H1 (cell line): ENCODE measurements at regions not wholly inside any gene's neighbourhood (a gene's known extent, or its start where the extent isn't known, plus 50 kb on each side); places are given as distances from the start of the nearest gene placed in this dataset.

Experiments used
- CTCF ChIA-PET: fragments of 300-600 bp; sonication (Branson Sonifier 250); formaldehyde crosslinking; loops from one replicate; lab custom pipeline; 2021; ENCODE audit not compliant: partially characterized antibody; lab: Charles Lee
- POLR2A ChIA-PET: fragments of 300-600 bp; sonication (Branson Sonifier 250); formaldehyde crosslinking; loops from one replicate; lab custom pipeline; 2021; ENCODE audit warnings: inconsistent platforms; ENCODE audit not compliant: partially characterized antibody; lab: Charles Lee
- DNase-seq, 2 experiments: peaks; one replicate each; pipeline versions ENCODE4 v3.0.0 to v3.0.0-alpha.2; 2010 to 2022; ENCODE audit warnings: low spot score in 2 of 2, low read depth in 1 of 2, mixed read lengths in 1 of 2
- FAIRE-seq: peaks from 2 replicates; lab custom pipeline; 2011; peaks lifted over from hg19 to GRCh38; lab: Jason Lieb, UNC
- H2AFZ ChIP-seq: 2 replicates; pipeline ENCODE4 v1.8.1; 2012; ENCODE audit warnings: low read length, inconsistent platforms
- H2AK5ac ChIP-seq: 2 replicates; pipeline ENCODE4 v1.6.1; 2013; ENCODE audit warnings: low read depth, low read length
- H2BK120ac ChIP-seq: replicated peaks from 2 replicates; pipeline ENCODE3; 2013; ENCODE audit warnings: low read depth, low read length, inconsistent platforms
- H2BK12ac ChIP-seq: 2 replicates; pipeline ENCODE4 v1.6.1; 2013; ENCODE audit warnings: low read depth, low read length
- H2BK15ac ChIP-seq: 2 replicates; pipeline ENCODE4 v1.6.1; 2013; ENCODE audit warnings: low read length
- H2BK20ac ChIP-seq: 2 replicates; pipeline ENCODE4 v1.6.1; 2013; ENCODE audit warnings: low read length
- H2BK5ac ChIP-seq: 2 replicates; pipeline ENCODE4 v1.6.1; 2013; ENCODE audit warnings: low read depth, low read length
- H3K14ac ChIP-seq: 2 replicates; pipeline ENCODE4 v1.6.1; 2013; ENCODE audit warnings: inconsistent platforms; ENCODE audit not compliant: insufficient read length
- H3K18ac ChIP-seq: 2 replicates; pipeline ENCODE4 v1.6.1; 2013; ENCODE audit warnings: low read length; ENCODE audit errors: extremely low read depth
- H3K23ac ChIP-seq: 2 replicates; pipeline ENCODE4 v1.6.1; 2013; ENCODE audit warnings: inconsistent platforms; ENCODE audit not compliant: insufficient read length
- H3K23me2 ChIP-seq: 2 replicates; pipeline ENCODE4 v1.6.1; 2013; ENCODE audit warnings: low read depth, low read length
- H3K27ac ChIP-seq: 2 replicates; pipeline ENCODE4 v1.6.1; 2011; ENCODE audit warnings: low read depth, low read length, inconsistent platforms
- H3K27me3 ChIP-seq, 4 experiments: replicated peaks in 1 of 4; 1 replicate in 1 of 4; 2 replicates in 3 of 4; pipeline versions ENCODE4 v1.6.1 to v1.8.1; 2011 to 2013; ENCODE audit warnings: low read length in 3 of 4, mild to moderate bottlenecking in 3 of 4, inconsistent platforms in 2 of 4, mixed read lengths in 2 of 4, moderate library complexity in 1 of 4; ENCODE audit not compliant: control insufficient read depth in 3 of 4, insufficient read depth in 3 of 4; ENCODE audit errors: extremely low read depth in 1 of 4
- H3K36me3 ChIP-seq, 4 experiments: 2 replicates each; pipeline versions ENCODE4 v1.6.1 to v1.8.1; 2011 to 2013; ENCODE audit warnings: mild to moderate bottlenecking in 4 of 4, low read length in 3 of 4, moderate library complexity in 2 of 4, control low read depth in 1 of 4, inconsistent platforms in 1 of 4; ENCODE audit not compliant: insufficient read depth in 4 of 4, control insufficient read depth in 2 of 4
- H3K4ac ChIP-seq: replicated peaks from 2 replicates; pipeline ENCODE3; 2013; ENCODE audit warnings: low read length, low read depth, mixed read lengths, inconsistent platforms; ENCODE audit not compliant: insufficient read length
- H3K4me1 ChIP-seq, 4 experiments: replicated peaks in 1 of 4; 1 replicate in 1 of 4; 2 replicates in 3 of 4; pipeline versions ENCODE4 v1.6.1 to v1.8.1; 2011 to 2013; ENCODE audit warnings: low read length in 3 of 4, inconsistent platforms in 2 of 4, mixed read lengths in 1 of 4; ENCODE audit not compliant: insufficient read depth in 4 of 4, control insufficient read depth in 3 of 4
- H3K4me2 ChIP-seq, 2 experiments: 2 replicates each; pipeline versions ENCODE4 v1.6.1 to v1.8.1; 2011 to 2013; ENCODE audit warnings: low read depth in 2 of 2, low read length in 2 of 2, control low read depth in 1 of 2, inconsistent platforms in 1 of 2, mild to moderate bottlenecking in 1 of 2; ENCODE audit not compliant: insufficient read depth in 1 of 2
- H3K4me3 ChIP-seq, 4 experiments: fragments of 200-600, 300-600 bp in 1 of 4; sonication (generic), shearing (Covaris generic), sonication (Bioruptor Twin) in 1 of 4; 2 replicates each; pipeline versions ENCODE4 v1.5.1 to v1.8.1; 2011 to 2016; ENCODE audit warnings: low read length in 4 of 4, low read depth in 3 of 4, control low read depth in 2 of 4, inconsistent platforms in 2 of 4, mild to moderate bottlenecking in 2 of 4, mixed read lengths in 1 of 4, moderate library complexity in 1 of 4; ENCODE audit not compliant: insufficient read depth in 2 of 4; ENCODE audit errors: extremely low read depth in 1 of 4
- H3K56ac ChIP-seq: replicated peaks from 2 replicates; pipeline ENCODE3; 2013; ENCODE audit warnings: low read depth, mild to moderate bottlenecking, mixed read lengths, low read length, inconsistent platforms; ENCODE audit not compliant: insufficient read length
- H3K79me1 ChIP-seq: 2 replicates; pipeline ENCODE4 v1.6.1; 2013; ENCODE audit warnings: low read depth, low read length, control low read depth
- H3K79me2 ChIP-seq, 2 experiments: 2 replicates each; pipeline versions ENCODE4 v1.6.1 to v1.8.1; 2012 to 2013; ENCODE audit warnings: low read length in 2 of 2, mild to moderate bottlenecking in 2 of 2, inconsistent platforms in 1 of 2; ENCODE audit not compliant: insufficient read depth in 2 of 2, control insufficient read depth in 1 of 2
- H3K9ac ChIP-seq, 4 experiments: replicated peaks in 1 of 4; 1 replicate in 1 of 4; 2 replicates in 3 of 4; pipeline versions ENCODE4 v1.6.1 to v1.8.1; 2011 to 2013; ENCODE audit warnings: low read depth in 3 of 4, low read length in 3 of 4, control low read depth in 2 of 4, mild to moderate bottlenecking in 2 of 4, moderate library complexity in 2 of 4, inconsistent platforms in 1 of 4; ENCODE audit errors: extremely low read depth in 1 of 4
- H3K9me3 ChIP-seq, 2 experiments: 2 replicates each; pipeline versions ENCODE4 v1.6.1 to v1.8.1; 2012 to 2013; ENCODE audit warnings: mild to moderate bottlenecking in 2 of 2, moderate library complexity in 2 of 2, control low read depth in 1 of 2, inconsistent platforms in 1 of 2, low read depth in 1 of 2, low read length in 1 of 2, mixed read lengths in 1 of 2; ENCODE audit not compliant: insufficient read depth in 2 of 2
- H4K20me1 ChIP-seq, 2 experiments: replicated peaks in 1 of 2; 2 replicates each; pipeline versions ENCODE3 to v1.8.1; 2011 to 2013; ENCODE audit warnings: inconsistent platforms in 2 of 2, low read length in 2 of 2, mild to moderate bottlenecking in 1 of 2; ENCODE audit not compliant: insufficient read depth in 2 of 2, control insufficient read depth in 1 of 2
- H4K5ac ChIP-seq: 2 replicates; pipeline ENCODE4 v1.6.1; 2013; ENCODE audit warnings: low read length, low read depth, mixed read lengths, inconsistent platforms; ENCODE audit not compliant: insufficient read length
- H4K8ac ChIP-seq: 2 replicates; pipeline ENCODE4 v1.8.0; 2013; ENCODE audit warnings: mild to moderate bottlenecking, moderate library complexity, low read length, inconsistent platforms; ENCODE audit not compliant: insufficient read depth; ENCODE audit errors: extremely low read depth
- H4K91ac ChIP-seq: replicated peaks from 2 replicates; pipeline ENCODE3; 2013; ENCODE audit warnings: low read length, mixed read lengths, inconsistent platforms; ENCODE audit not compliant: insufficient read length
- CEBPB ChIP-seq: IDR thresholded peaks from 2 replicates; pipeline ENCODE4 v1.6.1; 2012; ENCODE audit warnings: low read depth, low read length
- FOSL1 ChIP-seq: IDR thresholded peaks from 2 replicates; pipeline ENCODE4 v1.6.1; 2011; ENCODE audit warnings: mild to moderate bottlenecking, low read depth, low read length, moderate library complexity; ENCODE audit not compliant: insufficient read depth
- JUND ChIP-seq: IDR thresholded peaks from 2 replicates; pipeline ENCODE4 v1.6.1; 2011; ENCODE audit warnings: mild to moderate bottlenecking, improper control_type of control experiment, low read length
- KDM4A ChIP-seq: IDR thresholded peaks from one replicate; pipeline ENCODE4 v1.7.1; 2012; ENCODE audit warnings: low read depth, mild to moderate bottlenecking, moderate library complexity, low read length, inconsistent platforms; ENCODE audit not compliant: severe bottlenecking
- MAFK ChIP-seq: IDR thresholded peaks from 2 replicates; pipeline ENCODE4 v1.6.1; 2012; ENCODE audit warnings: low read depth, mild to moderate bottlenecking, improper control_type of control experiment, low read length
- PHF8 ChIP-seq: fragments of 200-600 bp; sonication (generic); conservative IDR thresholded peaks from 2 replicates; pipeline ENCODE4 v1.7.1; 2012; ENCODE audit warnings: low read depth, mild to moderate bottlenecking, inconsistent platforms, low read length, moderate library complexity
- POLR2A ChIP-seq, 2 experiments: IDR thresholded peaks; 1 replicate in 1 of 2; 2 replicates in 1 of 2; pipeline ENCODE4 v1.6.1; 2011; ENCODE audit warnings: low read depth in 2 of 2, low read length in 2 of 2, mild to moderate bottlenecking in 2 of 2; ENCODE audit errors: control extremely low read depth in 1 of 2
- POLR2AphosphoS5 ChIP-seq: IDR thresholded peaks from 2 replicates; pipeline ENCODE4 v1.6.1; 2011; ENCODE audit warnings: low read depth, low read length
- POU5F1 ChIP-seq: IDR thresholded peaks from 2 replicates; pipeline ENCODE4 v1.6.1; 2011; ENCODE audit warnings: low read depth, mild to moderate bottlenecking, low read length, moderate library complexity
- RNF2 ChIP-seq: fragments of 200-900, 300-1000 bp; sonication (generic); IDR thresholded peaks from 2 replicates; pipeline ENCODE4 v1.7.1; 2016; ENCODE audit warnings: borderline replicate concordance, low read depth, mild to moderate bottlenecking, antibody characterized with exemption, low read length; ENCODE audit not compliant: poor library complexity, severe bottlenecking; ENCODE audit errors: missing control alignments
- SIRT6 ChIP-seq: IDR thresholded peaks from one replicate; pipeline ENCODE4 v1.7.1; 2012; ENCODE audit warnings: low read length, inconsistent platforms
- SUZ12 ChIP-seq: fragments of 200-600 bp; sonication (generic); IDR thresholded peaks from 2 replicates; pipeline ENCODE4 v1.6.1; 2012; ENCODE audit warnings: mild to moderate bottlenecking, inconsistent platforms, low read length, moderate library complexity, mixed read lengths
- TAF1 ChIP-seq: IDR thresholded peaks from 2 replicates; pipeline ENCODE4 v1.6.1; 2011; ENCODE audit warnings: mild to moderate bottlenecking, low read depth, low read length
- TF ChIP-seq, protein P1 (sequence below), 3 experiments: IDR thresholded peaks; 1 replicate in 2 of 3; 2 replicates in 1 of 3; pipeline versions ENCODE4 v1.5.1 to v1.6.1; 2011; ENCODE audit warnings: low read length in 3 of 3, mild to moderate bottlenecking in 3 of 3, inconsistent platforms in 2 of 3, low read depth in 1 of 3, moderate library complexity in 1 of 3; ENCODE audit not compliant: insufficient read depth in 1 of 3; ENCODE audit errors: control extremely low read depth in 1 of 3

DNA sequence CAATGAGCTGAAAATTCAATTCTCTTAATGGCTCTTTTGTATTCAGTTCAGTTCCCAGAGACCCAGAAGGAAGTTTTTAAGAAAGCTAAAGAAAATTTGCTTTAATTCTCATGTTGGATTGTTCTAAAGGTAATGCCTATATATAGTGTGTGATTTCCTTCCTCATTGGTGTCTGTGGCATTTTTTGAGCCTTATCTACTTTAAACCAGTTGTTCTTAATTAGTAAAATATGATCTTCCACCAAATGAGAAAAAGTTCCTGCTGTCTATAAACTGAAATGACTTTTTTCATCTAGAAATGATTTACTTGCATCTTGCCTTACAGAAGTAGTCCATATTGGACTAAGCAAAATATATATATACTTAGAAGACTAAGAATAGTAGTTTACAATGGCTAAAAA is 622.1 kb upstream of the KIRREL3 start:
- no peak overlapping the region for H3K14ac ChIP-seq
- H3K4ac ChIP-seq: no peak overlapping the region
- no peak overlapping the region for H3K27ac ChIP-seq
- H3K79me1 ChIP-seq: no peaks in the 10 kb centered on the region
- H2BK20ac ChIP-seq: no peak overlapping the region
- FAIRE-seq: no peak
- H4K5ac ChIP-seq: no peak overlapping the region
- no peak overlapping the region for H2AK5ac ChIP-seq
- no peaks in the 10 kb centered on the region for H3K79me2 ChIP-seq
- H3K4me3 ChIP-seq: no peak overlapping the region
- no peak overlapping the region for H2BK5ac ChIP-seq
- POLR2A ChIA-PET: no interaction called here
- no peak overlapping the region for H3K23ac ChIP-seq
- H3K27me3 ChIP-seq: no peaks in the 10 kb centered on the region; a peak in 1 of 7 replicates
- H2BK15ac ChIP-seq: no peak overlapping the region
- H2BK12ac ChIP-seq: no peak overlapping the region
- H3K9me3 ChIP-seq: no peaks in the 10 kb centered on the region
- no peaks in the 10 kb centered on the region for H3K23me2 ChIP-seq
- no peak overlapping the region for H3K18ac ChIP-seq
- H3K4me2 ChIP-seq: no peak overlapping the region
- H4K20me1 ChIP-seq: no peaks in the 10 kb centered on the region
- H3K36me3 ChIP-seq: no peaks in the 10 kb centered on the region
- no peak overlapping the region for H2AFZ ChIP-seq
- H3K56ac ChIP-seq: no peak overlapping the region
- no peak overlapping the region for H4K8ac ChIP-seq
- H4K91ac ChIP-seq: no peak overlapping the region
- no peak for DNase-seq
- no peak overlapping the region for H3K9ac ChIP-seq
- H2BK120ac ChIP-seq: no peak overlapping the region
- CTCF ChIA-PET: interaction anchor here (1.0 kb wide), 1 partner anchor 11 kb away, joined by 3 read pairs; no protein-coding TSS in a partner anchor
- H3K4me1 ChIP-seq: no peaks in the 10 kb centered on the region
- no peak for TF ChIP-seq MAFK
- no peak for TF ChIP-seq SIRT6
- TF ChIP-seq, protein P1, sequence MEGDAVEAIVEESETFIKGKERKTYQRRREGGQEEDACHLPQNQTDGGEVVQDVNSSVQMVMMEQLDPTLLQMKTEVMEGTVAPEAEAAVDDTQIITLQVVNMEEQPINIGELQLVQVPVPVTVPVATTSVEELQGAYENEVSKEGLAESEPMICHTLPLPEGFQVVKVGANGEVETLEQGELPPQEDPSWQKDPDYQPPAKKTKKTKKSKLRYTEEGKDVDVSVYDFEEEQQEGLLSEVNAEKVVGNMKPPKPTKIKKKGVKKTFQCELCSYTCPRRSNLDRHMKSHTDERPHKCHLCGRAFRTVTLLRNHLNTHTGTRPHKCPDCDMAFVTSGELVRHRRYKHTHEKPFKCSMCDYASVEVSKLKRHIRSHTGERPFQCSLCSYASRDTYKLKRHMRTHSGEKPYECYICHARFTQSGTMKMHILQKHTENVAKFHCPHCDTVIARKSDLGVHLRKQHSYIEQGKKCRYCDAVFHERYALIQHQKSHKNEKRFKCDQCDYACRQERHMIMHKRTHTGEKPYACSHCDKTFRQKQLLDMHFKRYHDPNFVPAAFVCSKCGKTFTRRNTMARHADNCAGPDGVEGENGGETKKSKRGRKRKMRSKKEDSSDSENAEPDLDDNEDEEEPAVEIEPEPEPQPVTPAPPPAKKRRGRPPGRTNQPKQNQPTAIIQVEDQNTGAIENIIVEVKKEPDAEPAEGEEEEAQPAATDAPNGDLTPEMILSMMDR (IDR thresholded peaks at IDR 0.05; ENCODE audit: control extremely low read depth in 1 of 3, insufficient read depth in 1 of 3, low read depth in 1 of 3, low read length in 3 of 3): no peak
- TF ChIP-seq CEBPB: no peak
- no peak for TF ChIP-seq TAF1
- TF ChIP-seq POLR2AphosphoS5: no peak
- TF ChIP-seq POU5F1: no peak
- TF ChIP-seq KDM4A: no peak
- no peak for TF ChIP-seq FOSL1
- TF ChIP-seq POLR2A (IDR thresholded peaks at IDR 0.05; ENCODE audit: control extremely low read depth in 1 of 2, low read depth in 2 of 2, low read length in 2 of 2): no peak
- TF ChIP-seq SUZ12: no peak
- TF ChIP-seq PHF8: no peak
- TF ChIP-seq RNF2: no peak
- no peak for TF ChIP-seq JUND
